SK-N-SH treated with all-trans-retinoic acid at 6 μM for 48 hours (cell line): ENCODE measurements at regions not wholly inside any gene's neighbourhood (a gene's known extent, or its start where the extent isn't known, plus 50 kb on each side); places are given as distances from the start of the nearest gene placed in this dataset.

ENCODE experiments used
- ARNTL ChIP-seq: fragments of 450-650 bp; formaldehyde crosslinking; IDR thresholded peaks from 2 replicates; pipeline ENCODE4 v1.5.0; 2020; ENCODE audit warnings: low read depth, mild to moderate bottlenecking, moderate library complexity, borderline replicate concordance
- BACH2 ChIP-seq: fragments of 250-450 bp; sonication (Bioruptor Pico); IDR thresholded peaks from 2 replicates; pipeline ENCODE4 v1.9.0; 2021; ENCODE audit warnings: mild to moderate bottlenecking, borderline replicate concordance
- RARB ChIP-seq: fragments of 250-450 bp; sonication (Bioruptor Pico); IDR thresholded peaks from 2 replicates; pipeline ENCODE4 v1.8.0; 2021; ENCODE audit warnings: mild to moderate bottlenecking, moderate library complexity
- TCF4 ChIP-seq: fragments of 250-450 bp; sonication (Bioruptor Pico); IDR thresholded peaks from 2 replicates; pipeline ENCODE4 v1.8.0; 2021; ENCODE audit warnings: mild to moderate bottlenecking, moderate library complexity, borderline replicate concordance
- TOX ChIP-seq: fragments of 250-450 bp; sonication (Bioruptor Pico); IDR thresholded peaks from 2 replicates; pipeline ENCODE4 v1.8.0; 2021; ENCODE audit warnings: mild to moderate bottlenecking, moderate library complexity, borderline replicate concordance
- TF ChIP-seq, protein P1 (sequence below): fragments of 250-450 bp; sonication (Bioruptor Pico); IDR thresholded peaks from 2 replicates; pipeline ENCODE4 v1.8.0; 2021; ENCODE audit warnings: low read depth, mild to moderate bottlenecking, moderate library complexity, borderline replicate concordance
- TF ChIP-seq, protein P2 (sequence below): fragments of 250-450 bp; sonication (Bioruptor Pico); IDR thresholded peaks from 2 replicates; pipeline ENCODE4 v1.8.0; 2020; ENCODE audit warnings: mild to moderate bottlenecking, moderate library complexity, borderline replicate concordance

DNA sequence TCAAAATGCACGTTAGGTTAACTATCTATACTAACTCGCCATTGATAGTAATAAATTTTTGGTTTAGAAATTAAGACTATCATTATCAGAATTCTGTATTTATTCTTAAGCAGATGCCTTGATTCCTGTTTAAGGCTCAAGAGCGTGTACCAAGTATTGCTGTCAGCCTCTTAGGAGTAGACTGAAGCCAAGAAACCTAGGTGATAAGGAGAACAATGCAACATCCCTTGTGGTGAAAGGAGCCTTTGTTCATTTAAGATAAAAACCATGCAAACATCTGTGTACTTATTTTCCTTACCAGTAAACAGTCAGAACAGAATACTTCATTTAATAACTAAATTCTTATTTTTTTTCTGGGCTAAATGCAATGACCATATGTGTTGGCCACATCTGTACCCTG, 109.4 kb upstream of the NOVA1 start:
- TF ChIP-seq, protein P1, sequence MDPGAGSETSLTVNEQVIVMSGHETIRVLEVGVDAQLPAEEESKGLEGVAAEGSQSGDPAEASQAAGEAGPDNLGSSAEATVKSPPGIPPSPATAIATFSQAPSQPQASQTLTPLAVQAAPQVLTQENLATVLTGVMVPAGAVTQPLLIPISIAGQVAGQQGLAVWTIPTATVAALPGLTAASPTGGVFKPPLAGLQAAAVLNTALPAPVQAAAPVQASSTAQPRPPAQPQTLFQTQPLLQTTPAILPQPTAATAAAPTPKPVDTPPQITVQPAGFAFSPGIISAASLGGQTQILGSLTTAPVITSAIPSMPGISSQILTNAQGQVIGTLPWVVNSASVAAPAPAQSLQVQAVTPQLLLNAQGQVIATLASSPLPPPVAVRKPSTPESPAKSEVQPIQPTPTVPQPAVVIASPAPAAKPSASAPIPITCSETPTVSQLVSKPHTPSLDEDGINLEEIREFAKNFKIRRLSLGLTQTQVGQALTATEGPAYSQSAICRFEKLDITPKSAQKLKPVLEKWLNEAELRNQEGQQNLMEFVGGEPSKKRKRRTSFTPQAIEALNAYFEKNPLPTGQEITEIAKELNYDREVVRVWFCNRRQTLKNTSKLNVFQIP (CRISPR knock-in tag) = no peak
- TF ChIP-seq ARNTL (CRISPR knock-in tag) (no peak), TOX (no peak), BACH2 (CRISPR knock-in tag) (no peak), RARB (no peak), TCF4 (CRISPR knock-in tag) (no peak)
- TF ChIP-seq, protein P2, sequence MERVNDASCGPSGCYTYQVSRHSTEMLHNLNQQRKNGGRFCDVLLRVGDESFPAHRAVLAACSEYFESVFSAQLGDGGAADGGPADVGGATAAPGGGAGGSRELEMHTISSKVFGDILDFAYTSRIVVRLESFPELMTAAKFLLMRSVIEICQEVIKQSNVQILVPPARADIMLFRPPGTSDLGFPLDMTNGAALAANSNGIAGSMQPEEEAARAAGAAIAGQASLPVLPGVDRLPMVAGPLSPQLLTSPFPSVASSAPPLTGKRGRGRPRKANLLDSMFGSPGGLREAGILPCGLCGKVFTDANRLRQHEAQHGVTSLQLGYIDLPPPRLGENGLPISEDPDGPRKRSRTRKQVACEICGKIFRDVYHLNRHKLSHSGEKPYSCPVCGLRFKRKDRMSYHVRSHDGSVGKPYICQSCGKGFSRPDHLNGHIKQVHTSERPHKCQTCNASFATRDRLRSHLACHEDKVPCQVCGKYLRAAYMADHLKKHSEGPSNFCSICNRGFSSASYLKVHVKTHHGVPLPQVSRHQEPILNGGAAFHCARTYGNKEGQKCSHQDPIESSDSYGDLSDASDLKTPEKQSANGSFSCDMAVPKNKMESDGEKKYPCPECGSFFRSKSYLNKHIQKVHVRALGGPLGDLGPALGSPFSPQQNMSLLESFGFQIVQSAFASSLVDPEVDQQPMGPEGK (CRISPR knock-in tag) = no peak
